ENCODE measurements at regions not wholly inside any gene's neighbourhood (a gene's known extent, or its start where the extent isn't known, plus 50 kb on each side); places are given as distances from the start of the nearest gene placed in this dataset.

DNA sequence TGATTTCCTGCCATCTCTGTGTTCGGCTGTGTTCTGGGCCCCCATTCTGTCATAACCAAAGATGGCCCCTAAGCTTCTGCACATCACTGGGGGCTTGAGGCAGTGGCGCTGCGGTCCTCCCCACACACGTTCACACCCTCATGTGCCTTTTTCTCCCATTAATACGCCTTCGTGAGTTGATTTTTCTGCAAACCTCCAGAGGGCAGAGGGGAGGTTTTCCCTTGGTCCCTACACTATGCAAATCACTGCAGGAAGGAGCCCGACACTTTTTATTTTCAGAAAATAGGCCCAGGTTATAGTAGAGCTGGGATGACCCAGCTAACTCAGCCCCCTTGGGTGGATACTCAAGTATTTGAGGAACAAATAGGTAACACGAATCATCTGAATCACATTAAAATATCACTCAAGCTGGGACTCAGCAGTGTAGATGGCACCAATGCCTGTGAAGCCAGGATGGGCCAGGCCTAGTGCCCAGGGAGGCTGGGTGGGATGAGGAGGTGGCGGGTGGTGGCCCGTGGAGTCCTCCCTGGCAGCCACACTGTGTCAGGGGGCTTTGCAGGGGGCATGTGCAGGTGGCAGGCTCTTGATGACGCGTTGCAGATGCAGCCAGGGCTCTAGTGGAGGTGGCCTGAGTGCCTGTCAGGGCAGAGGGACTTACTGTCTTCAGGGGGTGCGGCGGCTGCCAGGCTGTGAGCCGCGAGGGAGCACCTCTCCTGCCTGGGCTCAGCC is 234.3 kb downstream of the TEX29 start:
- DNase-seq: no peak
- H3K4me3 ChIP-seq: no peak overlapping the region
- no peaks in the 10 kb centered on the region for H3K27me3 ChIP-seq
- TF ChIP-seq POLR2A (IDR thresholded peaks at IDR 0.05) (no peak), EP300 (IDR thresholded peaks at IDR 0.05) (no peak)
- TF ChIP-seq, protein P1, sequence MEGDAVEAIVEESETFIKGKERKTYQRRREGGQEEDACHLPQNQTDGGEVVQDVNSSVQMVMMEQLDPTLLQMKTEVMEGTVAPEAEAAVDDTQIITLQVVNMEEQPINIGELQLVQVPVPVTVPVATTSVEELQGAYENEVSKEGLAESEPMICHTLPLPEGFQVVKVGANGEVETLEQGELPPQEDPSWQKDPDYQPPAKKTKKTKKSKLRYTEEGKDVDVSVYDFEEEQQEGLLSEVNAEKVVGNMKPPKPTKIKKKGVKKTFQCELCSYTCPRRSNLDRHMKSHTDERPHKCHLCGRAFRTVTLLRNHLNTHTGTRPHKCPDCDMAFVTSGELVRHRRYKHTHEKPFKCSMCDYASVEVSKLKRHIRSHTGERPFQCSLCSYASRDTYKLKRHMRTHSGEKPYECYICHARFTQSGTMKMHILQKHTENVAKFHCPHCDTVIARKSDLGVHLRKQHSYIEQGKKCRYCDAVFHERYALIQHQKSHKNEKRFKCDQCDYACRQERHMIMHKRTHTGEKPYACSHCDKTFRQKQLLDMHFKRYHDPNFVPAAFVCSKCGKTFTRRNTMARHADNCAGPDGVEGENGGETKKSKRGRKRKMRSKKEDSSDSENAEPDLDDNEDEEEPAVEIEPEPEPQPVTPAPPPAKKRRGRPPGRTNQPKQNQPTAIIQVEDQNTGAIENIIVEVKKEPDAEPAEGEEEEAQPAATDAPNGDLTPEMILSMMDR (IDR thresholded peaks at IDR 0.05): no peak
- no peaks in the 10 kb centered on the region for H3K4me1 ChIP-seq (ENCODE audit: insufficient read depth)
- no peak overlapping the region for H3K27ac ChIP-seq
- H3K9me3 ChIP-seq: no peaks in the 10 kb centered on the region
- intact Hi-C loops (cut with DNase I): no loop called here
- H3K36me3 ChIP-seq: no peaks in the 10 kb centered on the region
- WGBS, 3 donors: 78 to 83% (median 80%) methylated on average over 15 to 16 of the region's 16 CpGs

DNA sequence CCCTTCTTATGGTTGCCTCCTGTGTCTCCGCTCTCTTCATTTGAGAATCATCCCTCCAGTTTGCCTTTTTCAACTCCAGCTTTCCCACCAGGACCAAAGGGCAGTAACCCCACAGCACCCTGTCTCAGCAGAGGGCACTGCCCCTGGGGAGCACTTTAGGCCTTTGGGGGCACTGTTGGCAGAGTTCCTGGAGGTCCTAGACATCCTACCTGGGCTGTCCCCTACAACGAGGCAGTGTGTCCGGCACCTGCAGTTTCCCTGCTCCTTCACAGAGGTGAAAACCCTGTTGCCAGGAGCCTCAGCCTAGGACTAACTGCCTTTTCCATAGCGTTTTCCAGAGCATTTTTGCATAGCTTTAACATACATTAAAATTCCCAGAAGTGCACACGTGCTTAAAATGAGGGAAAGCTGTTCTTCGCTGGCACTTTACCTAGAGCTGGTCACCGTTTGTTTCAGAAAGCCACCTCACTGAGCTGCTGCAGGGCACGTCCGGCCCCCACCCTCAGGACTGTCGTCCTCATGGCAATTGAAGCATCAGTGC is 234.9 kb downstream of the TEX29 start:
- intact Hi-C loops (cut with DNase I): no loop called here
- Histone ChIP-seq H3K4me1 (ENCODE audit: insufficient read depth) (no peaks in the 10 kb centered on the region), H3K4me3 (no peak overlapping the region), H3K27me3 (no peaks in the 10 kb centered on the region), H3K9me3 (no peaks in the 10 kb centered on the region), H3K36me3 (no peaks in the 10 kb centered on the region), H3K27ac (no peak overlapping the region)
- TF ChIP-seq POLR2A (IDR thresholded peaks at IDR 0.05): no peak
- DNase-seq: no peak
- WGBS, 3 donors: 71 to 82% (median 82%) methylated on average over 10 of the region's 10 CpGs

DNA sequence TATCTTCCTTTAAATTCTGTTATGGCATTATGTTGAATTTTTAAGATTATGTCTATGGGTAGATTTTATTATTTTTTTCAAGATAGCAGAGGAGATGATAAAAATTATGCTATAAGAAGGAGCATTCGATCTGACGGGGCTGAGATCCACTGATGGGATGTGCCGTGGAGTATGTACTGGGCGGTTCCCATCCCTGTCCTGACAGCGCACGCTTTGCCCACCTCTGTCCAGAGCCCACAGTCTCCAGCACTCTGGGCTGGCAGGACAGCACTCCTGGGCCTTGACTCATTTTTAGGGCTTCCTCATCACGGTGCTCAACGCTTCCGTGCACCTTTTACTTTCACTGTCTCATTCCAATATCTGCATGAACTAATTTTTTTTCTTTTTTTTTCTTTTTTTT is 235.5 kb downstream of the TEX29 start:
- 88 to 89% (median 89%) methylated on average over 9 of the region's 9 CpGs for WGBS, 3 donors
- Histone ChIP-seq H3K27ac (no peak overlapping the region), H3K27me3 (no peaks in the 10 kb centered on the region), H3K4me3 (no peak overlapping the region), H3K9me3 (no peaks in the 10 kb centered on the region), H3K36me3 (no peaks in the 10 kb centered on the region), H3K4me1 (ENCODE audit: insufficient read depth) (no peaks in the 10 kb centered on the region)
- DNase-seq: no peak
- intact Hi-C loops (cut with DNase I): no loop called here
- TF ChIP-seq, protein P1 (IDR thresholded peaks at IDR 0.05): no peak
- TF ChIP-seq EP300 (IDR thresholded peaks at IDR 0.05) (no peak), POLR2A (IDR thresholded peaks at IDR 0.05) (no peak)

DNA sequence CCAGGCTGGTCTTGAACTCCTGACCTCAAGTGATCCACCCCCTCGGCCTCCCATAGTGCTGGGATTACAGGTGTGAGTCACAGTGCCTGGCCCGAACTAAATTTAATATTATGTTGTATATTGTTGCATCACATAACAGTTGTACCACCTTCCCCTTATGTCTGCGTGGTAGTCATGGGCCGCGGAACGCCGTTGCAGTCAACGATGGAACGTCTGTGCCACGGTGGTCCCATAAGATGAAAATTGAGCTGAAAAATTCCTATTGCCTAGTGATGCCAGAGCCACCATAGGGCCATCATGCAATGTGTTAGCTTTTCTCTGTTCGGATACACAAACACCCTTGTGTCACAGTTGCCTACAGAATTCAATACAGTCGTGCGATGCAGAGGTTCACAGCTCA is 236.1 kb downstream of the TEX29 start:
- Histone ChIP-seq H3K27ac (no peak overlapping the region), H3K4me3 (no peak overlapping the region), H3K27me3 (no peaks in the 10 kb centered on the region), H3K4me1 (ENCODE audit: insufficient read depth) (no peaks in the 10 kb centered on the region), H3K36me3 (no peaks in the 10 kb centered on the region), H3K9me3 (no peaks in the 10 kb centered on the region)
- TF ChIP-seq EP300 (IDR thresholded peaks at IDR 0.05): no peak
- TF ChIP-seq, protein P1 (IDR thresholded peaks at IDR 0.05): no peak
- TF ChIP-seq POLR2A (IDR thresholded peaks at IDR 0.05): no peak
- intact Hi-C loops (cut with DNase I): no loop called here
- WGBS, 3 donors: 88 to 89% (median 88%) methylated on average over 13 of the region's 13 CpGs
- no peak for DNase-seq

Measured in ovary (tissue), 7 donors.